GDM1 (cell line): ENCODE measurements at regions not wholly inside any gene's neighbourhood (a gene's known extent, or its start where the extent isn't known, plus 50 kb on each side); places are given as distances from the start of the nearest gene placed in this dataset.

Source experiments
- DNase-seq: peaks from one replicate; lab custom pipeline; 2025; lab: John Stamatoyannopoulos, UW

GRCh38 chr1:25104932-25105561 is 127.3 kb downstream of the SYF2 start:
- no peak for DNase-seq

DNA sequence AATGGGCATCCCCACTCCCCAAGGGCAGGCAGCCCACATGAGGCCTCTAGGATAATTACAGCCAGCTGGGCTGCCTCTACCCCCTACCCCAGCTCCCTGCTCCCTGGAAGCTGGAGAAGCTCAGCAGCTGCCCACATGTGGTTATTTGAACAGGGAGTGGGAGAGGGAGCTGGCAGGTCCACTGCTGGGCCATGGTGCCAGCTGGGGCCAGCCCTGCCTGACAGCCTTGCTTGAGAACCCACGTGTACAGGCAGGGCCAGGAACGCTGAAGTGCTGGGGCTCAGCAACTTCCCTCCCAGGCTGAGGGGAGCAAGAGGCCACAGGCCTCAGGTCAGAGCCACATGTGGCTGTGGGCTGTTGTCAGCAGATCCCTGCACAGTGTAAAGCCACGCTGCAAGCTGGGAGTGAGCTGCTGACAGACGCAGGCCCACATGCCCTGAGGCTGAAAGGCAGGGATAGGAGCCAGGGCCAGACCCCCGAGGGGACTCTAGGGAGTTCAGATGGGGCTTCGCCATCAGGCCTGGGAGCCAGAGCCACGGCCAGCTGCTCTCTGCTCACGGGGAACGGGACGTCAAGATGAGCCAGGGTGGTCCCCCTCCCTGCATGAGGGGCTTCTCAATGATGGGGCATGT is 129.0 kb downstream of the SYF2 start:
- no peak for DNase-seq

GRCh38 chr1:25100151-25100833 is 132.0 kb downstream of the SYF2 start:
- no peak for DNase-seq

DNA sequence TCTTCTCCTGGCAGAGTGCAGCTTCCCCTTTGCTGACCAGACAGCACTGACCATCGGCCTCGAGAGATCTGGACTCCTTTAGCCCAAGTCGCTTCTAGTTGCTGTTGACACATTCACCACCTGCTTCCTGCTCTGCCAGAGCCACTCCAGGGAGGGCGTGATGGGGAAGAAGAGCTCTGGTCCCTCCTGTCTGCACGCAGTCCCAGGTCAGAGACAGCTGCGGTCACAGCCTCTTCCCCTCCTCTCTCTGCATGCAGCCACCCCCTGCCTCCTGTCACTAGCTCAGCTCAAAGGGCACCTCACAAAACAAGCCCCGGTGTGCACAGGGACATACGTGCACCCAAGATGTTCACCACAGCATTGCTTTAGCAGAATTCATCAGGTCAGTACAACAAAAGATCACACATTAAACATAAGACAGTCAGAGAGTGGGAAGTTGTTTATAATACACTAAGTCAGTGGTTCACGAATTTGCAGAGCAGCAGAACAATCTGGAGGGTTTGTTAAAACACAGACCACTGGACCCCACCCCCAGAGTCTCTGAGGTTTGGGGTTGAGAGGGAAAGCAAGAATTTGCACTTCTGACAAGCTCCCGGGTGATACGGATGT is 132.9 kb downstream of the SYF2 start:
- peak; percentile 35 for DNase-seq

GRCh38 chr1:25098717-25099116 is 133.6 kb downstream of the SYF2 start:
- no peak for DNase-seq

GRCh38 chr1:25096307-25097150 is 135.8 kb downstream of the SYF2 start:
- no peak for DNase-seq

- peak; percentile 42 for DNase-seq
Measured at GRCh38 chr1:25095635-25096200, 136.6 kb downstream of the SYF2 start.

DNA sequence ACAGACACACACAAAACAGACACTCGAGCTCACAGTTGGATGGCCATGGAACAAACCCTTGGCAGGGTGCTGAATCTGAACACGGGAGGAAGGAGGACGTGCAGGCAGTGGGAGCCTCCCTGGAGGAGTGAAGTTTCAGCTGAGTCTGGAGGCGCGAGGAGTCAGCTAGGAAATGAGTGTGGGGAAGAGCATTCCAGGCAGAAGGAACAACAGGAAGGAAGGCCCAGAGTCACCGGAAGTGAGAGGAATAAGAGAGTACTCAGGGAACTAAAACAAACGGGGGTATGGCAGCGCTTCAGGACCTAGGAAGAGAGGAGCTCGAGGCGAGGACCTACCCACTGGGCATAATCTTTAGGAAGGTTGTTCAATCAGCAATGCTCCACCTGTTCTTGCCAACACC is 137.3 kb downstream of the SYF2 start:
- no peak for DNase-seq

GRCh38 chr1:25094229-25094628 is 138.1 kb downstream of the SYF2 start:
- no peak for DNase-seq

- DNase-seq = no peak
Measured at GRCh38 chr1:25091658-25092057, 140.6 kb downstream of the SYF2 start.

GRCh38 chr1:25090707-25091422 is 141.4 kb downstream of the SYF2 start:
- DNase-seq = no peak

DNA sequence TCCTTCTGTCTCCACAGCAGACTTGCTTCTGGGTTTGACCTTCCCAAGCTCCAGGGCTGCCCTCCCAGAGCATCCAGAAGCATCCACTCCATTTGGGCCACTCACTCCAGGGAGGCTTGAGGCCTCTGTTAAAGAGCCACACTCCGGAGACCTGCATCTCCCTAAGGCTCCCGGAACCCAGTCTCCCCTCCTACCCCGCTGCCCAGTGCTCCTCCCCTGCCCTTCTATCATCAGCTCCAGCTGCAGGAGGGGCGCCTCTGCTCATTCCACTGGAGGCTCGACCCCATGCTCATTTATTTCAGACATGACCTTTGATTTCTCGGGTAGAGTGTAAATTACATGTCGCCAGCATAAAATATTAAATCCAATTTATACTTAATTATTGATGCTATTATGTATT is 142.5 kb downstream of the SYF2 start:
- DNase-seq = no peak

- no peak for DNase-seq
Measured at GRCh38 chr1:25088946-25089345, 143.4 kb downstream of the SYF2 start.

GRCh38 chr1:25088180-25088701 is 144.1 kb downstream of the SYF2 start:
- no peak for DNase-seq

DNA sequence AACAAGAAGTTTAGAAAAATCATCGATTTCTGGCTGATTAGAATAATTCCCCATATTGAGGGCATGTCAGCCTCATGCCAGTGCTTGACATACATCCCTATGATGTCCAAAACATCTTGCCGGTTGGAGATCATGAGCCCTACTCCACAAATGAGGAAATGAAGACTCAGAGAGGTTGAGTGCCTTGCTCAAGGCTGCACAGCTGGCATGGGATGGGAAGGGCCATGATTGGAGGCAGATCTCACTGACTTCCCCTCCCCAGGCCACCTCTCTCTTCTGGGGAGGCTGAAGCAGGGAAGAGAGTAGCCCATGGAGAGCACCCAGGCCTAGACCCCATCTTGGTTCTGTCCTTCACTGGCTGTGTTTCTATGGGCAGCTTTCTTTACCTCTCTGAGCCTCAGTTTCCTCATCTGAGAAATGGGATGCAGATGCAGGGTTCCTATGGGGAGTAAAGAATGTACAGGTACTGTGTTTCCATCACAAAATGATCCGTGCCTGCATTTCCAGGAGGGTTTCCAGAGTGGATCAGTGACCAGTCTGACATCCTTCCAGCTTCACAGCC is 145.7 kb downstream of the SYF2 start:
- DNase-seq = no peak

DNA sequence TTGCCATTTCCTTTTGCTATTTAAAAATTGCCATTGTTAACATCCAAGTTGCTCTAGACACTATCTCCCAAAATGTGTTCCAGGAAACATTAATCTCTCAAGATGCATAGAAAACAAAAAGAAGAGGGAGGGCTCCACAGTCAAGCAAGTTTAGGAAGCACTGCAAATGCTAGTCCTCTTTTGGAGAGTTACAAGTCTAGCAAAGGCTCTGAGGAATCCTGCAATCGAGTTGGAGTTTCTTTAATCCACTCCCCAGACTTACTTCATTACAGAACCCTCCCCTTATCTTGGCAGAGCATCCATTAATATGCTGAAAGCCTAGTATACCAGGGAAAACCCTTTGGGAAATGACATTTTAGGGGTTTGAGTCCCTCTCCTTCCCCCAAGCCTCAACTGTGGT is 147.9 kb downstream of the SYF2 start:
- no peak for DNase-seq

DNA sequence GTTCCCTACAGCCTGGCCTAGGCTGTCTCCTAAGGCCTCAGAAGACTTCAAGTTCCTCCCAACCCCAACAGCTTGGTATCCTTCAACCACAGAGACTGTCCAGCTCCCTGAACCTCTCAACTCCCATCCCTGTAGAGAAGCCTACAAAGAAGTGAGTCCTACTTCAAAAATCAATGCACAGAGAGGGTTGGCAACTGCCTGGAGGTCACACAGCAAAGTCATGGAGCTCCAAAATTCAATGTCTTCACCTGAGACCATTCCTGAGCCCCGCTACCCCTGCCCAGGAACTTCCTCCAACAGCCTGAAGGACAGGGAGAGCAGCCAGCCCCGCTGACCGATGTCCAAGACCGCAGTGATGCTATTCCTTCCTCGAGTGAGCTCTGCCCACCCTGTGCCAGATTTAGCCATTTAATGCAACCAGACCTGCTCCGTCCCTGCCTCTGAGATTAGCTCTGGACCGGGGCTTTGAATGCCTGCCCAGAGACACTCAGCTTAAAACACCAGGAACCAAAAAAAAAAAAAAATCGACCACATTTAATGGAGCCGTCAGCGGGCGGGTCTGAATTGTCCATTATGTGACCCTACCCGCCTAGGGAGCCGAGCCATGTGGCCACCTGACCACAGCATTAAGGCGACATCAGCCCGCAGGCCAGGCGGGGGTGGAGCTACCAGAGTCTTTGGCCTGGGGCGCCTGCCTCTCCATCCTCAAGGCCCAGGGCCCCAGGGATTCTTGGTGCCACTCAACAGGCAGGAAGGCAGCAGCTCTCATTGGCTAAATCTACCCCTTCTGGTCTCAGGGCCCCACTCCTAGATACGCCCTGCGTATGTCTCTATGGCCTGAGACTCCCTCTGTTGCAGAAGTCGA is 148.6 kb downstream of the SYF2 start:
- no peak for DNase-seq

GRCh38 chr1:25082995-25083394 is 149.3 kb downstream of the SYF2 start:
- DNase-seq = no peak

DNA sequence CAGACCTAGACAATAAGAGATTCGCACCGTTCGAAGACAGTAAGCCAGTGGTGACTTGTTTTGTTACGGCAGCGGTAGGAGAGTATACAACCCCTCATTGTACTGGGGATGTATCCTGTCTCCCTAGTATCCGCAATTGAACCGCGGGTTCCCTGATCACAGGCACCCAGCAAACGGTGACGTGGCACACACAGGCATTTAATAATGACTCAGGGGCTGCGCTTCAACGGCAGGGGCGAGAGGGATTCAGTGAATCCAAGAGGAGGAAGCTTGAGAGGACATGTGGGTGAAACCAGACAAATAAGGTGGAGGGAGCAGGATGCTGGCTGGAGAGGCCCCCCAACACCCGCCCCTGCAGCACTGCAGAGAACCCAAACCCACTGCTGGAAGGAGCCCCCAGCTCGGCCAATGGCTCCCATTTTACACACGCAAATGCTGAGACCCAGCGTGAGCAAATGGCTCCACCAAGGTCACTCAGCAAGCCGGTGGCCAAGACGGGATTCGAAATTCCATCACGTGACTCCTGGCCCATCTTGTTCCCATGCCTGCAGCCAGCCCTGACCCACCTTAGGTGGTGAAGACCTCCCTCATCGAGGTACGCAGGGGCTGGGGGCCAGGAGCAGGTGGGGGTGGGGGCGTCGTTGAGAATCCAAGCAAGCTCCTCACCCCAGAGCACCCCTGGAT is 149.9 kb downstream of the SYF2 start:
- DNase-seq = no peak
